GM18867 (cell line): ENCODE measurements at regions not wholly inside any gene's neighbourhood (a gene's known extent, or its start where the extent isn't known, plus 50 kb on each side); places are given as distances from the start of the nearest gene placed in this dataset.

ENCODE experiments used
- ATAC-seq: cut with Tn5 transposase; IDR thresholded peaks from one replicate; pipeline ENCODE4 v1.9.1; 2021; ENCODE audit warnings: mild to moderate bottlenecking, moderate library complexity; ENCODE audit not compliant: unreplicated experiment

DNA sequence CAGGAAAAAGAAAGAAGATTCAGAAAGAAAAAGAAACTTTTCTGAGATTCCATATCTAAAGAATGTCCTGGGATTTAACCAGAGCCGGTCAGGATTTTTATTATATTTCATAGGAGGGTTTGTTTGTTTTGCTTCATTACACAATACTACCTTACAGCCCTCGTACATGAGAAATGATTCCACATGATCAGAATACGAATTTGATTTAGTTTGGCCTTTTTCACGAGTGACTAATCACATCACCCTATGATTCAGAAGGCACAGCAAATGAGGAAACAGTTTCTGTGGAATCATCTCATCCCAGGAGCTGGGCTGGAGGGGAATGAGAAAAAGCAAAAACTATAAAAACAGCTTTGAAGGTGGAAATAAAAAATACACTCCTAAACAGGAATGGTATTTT, 54.7 kb upstream of the VWC2 start:
- ATAC-seq, result no peak

DNA sequence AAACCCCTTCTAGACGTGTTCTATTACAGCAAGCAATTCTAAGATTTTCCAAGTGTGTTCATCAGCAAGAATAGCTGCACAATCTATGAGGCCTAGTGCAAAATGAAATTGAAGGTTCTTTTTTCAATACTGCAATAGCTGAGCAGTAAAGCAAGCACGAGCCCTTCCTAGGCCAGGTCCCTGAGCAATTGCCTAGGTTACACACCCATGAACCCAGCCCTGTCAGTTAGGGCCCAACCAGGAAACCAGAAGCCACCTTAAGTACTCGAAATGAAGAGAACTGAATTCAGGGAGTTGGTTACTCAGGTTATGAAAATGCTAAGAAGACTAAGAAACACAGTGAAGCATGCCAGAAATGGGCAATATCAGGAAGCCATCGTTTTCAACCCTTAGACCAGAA, 52.0 kb upstream of the VWC2 start:
- no peak for ATAC-seq
